K562 (cell line): ENCODE measurements at regions not wholly inside any gene's neighbourhood (a gene's known extent, or its start where the extent isn't known, plus 50 kb on each side); places are given as distances from the start of the nearest gene placed in this dataset.

ENCODE experiments used
- ATAC-seq: fragments of 200-7000 bp; cut with Tn5 transposase; 3 replicates; pipeline ENCODE4 v1.9.1; 2020; ENCODE audit warnings: moderate library complexity
- BruUV-seq: library from RNA; stranded (reverse); fragments of 400-500 nt; replicated peaks from 2 replicates; lab custom pipeline; 2021; lab: Mats Ljungman, UMichigan
- CTCF ChIA-PET: fragments of 300-600 bp; formaldehyde crosslinking; extraction: SDS; loops from one replicate; lab custom pipeline; 2021; ENCODE audit warnings: low intra/inter-chr PET ratio; lab: Yijun Ruan, JAX
- POLR2A ChIA-PET: fragments of 300-600, 350-650 bp; sonication (Branson Sonifier 250); formaldehyde crosslinking; extraction: SDS; loops from one replicate; lab custom pipeline; 2021; ENCODE audit warnings: antibody characterized with exemption, inconsistent platforms; lab: Yijun Ruan, JAX
- DNase-seq, 4 experiments: peaks; one replicate each; pipeline versions ENCODE4 v3.0.0 to v3.0.0-alpha.2; 2011 to 2018; ENCODE audit warnings: low spot score in 3 of 4, mixed read lengths in 3 of 4; ENCODE audit errors: extremely low read depth in 1 of 4
- FAIRE-seq: peaks from 2 replicates; lab custom pipeline; 2011; peaks lifted over from hg19 to GRCh38; lab: Jason Lieb, UNC
- H2AFZ ChIP-seq: 2 replicates; pipeline ENCODE4 v1.6.0; 2011; ENCODE audit warnings: low read depth, low read length, control low read depth, inconsistent platforms
- H3K27ac ChIP-seq: fragments of 200-600 bp; 3 replicates; pipeline ENCODE4 v1.8.0; 2011; ENCODE audit warnings: low read depth, mild to moderate bottlenecking, control low read depth, inconsistent platforms, low read length, moderate library complexity, mixed read lengths; ENCODE audit errors: extremely low read depth
- H3K27me3 ChIP-seq, 2 experiments: fragments of 300-600 bp in 1 of 2; 2 replicates in 1 of 2; 3 replicates in 1 of 2; pipeline versions ENCODE4 v1.6.0 to v1.8.0; 2011; ENCODE audit warnings: inconsistent platforms in 2 of 2, low read length in 2 of 2, mild to moderate bottlenecking in 1 of 2, mixed read lengths in 1 of 2, moderate library complexity in 1 of 2; ENCODE audit not compliant: control insufficient read depth in 2 of 2, insufficient read depth in 2 of 2
- H3K36me3 ChIP-seq: fragments of 300-600 bp; 3 replicates; pipeline ENCODE4 v1.8.0; 2011; ENCODE audit warnings: mild to moderate bottlenecking, low read length, inconsistent platforms; ENCODE audit not compliant: control insufficient read depth, insufficient read depth
- H3K4me1 ChIP-seq, 2 experiments: fragments of 200-600 bp in 1 of 2; replicated peaks in 1 of 2; 2 replicates in 1 of 2; 3 replicates in 1 of 2; pipeline versions ENCODE4 v1.5.1 to v1.8.0; 2011; ENCODE audit warnings: inconsistent platforms in 2 of 2, low read length in 2 of 2, mild to moderate bottlenecking in 1 of 2, mixed read lengths in 1 of 2, moderate library complexity in 1 of 2; ENCODE audit not compliant: control insufficient read depth in 2 of 2, insufficient read depth in 2 of 2
- H3K4me2 ChIP-seq: 2 replicates; pipeline ENCODE4 v1.6.1; 2011; ENCODE audit warnings: low read length, control low read depth, inconsistent platforms, mixed read lengths; ENCODE audit not compliant: insufficient read depth
- H3K4me3 ChIP-seq: fragments of 200-600 bp; sonication (generic), shearing (Covaris generic); 2 replicates; pipeline ENCODE4 v1.5.1; 2016; ENCODE audit warnings: control low read depth, inconsistent platforms
- H3K79me2 ChIP-seq: fragments of 200-600 bp; 3 replicates; pipeline ENCODE4 v1.8.0; 2011; ENCODE audit warnings: low read length, inconsistent platforms; ENCODE audit not compliant: control insufficient read depth, insufficient read depth
- H3K9ac ChIP-seq, 2 experiments: 2 replicates each; pipeline versions ENCODE4 v1.6.0 to v1.6.1; 2011; ENCODE audit warnings: low read depth in 2 of 2, low read length in 2 of 2, control low read depth in 1 of 2, inconsistent platforms in 1 of 2, mild to moderate bottlenecking in 1 of 2, mixed read lengths in 1 of 2; ENCODE audit not compliant: insufficient read depth in 1 of 2
- H3K9me1 ChIP-seq: one replicate; pipeline ENCODE4 v1.6.0; 2011; ENCODE audit warnings: inconsistent platforms, mild to moderate bottlenecking, low read length, moderate library complexity; ENCODE audit not compliant: control insufficient read depth, insufficient read depth
- H3K9me3 ChIP-seq: replicated peaks from 2 replicates; pipeline ENCODE4 v1.5.1; 2011; ENCODE audit warnings: low read depth, low read length, inconsistent platforms; ENCODE audit not compliant: control insufficient read depth, insufficient read depth
- H4K20me1 ChIP-seq: replicated peaks from 2 replicates; pipeline ENCODE4 v1.6.1; 2011; ENCODE audit warnings: low read length, inconsistent platforms, mixed read lengths; ENCODE audit not compliant: control insufficient read depth, insufficient read depth
- CTCF ChIP-seq, 3 experiments: IDR thresholded peaks in 2 of 3; conservative IDR thresholded peaks in 1 of 3; 2 replicates each; pipeline ENCODE4 v1.5.1; 2011 to 2012; ENCODE audit warnings: low read length in 3 of 3, mild to moderate bottlenecking in 3 of 3, control low read depth in 2 of 3, improper control_type of control experiment in 1 of 3, inconsistent platforms in 1 of 3, low read depth in 1 of 3, mixed read lengths in 1 of 3, moderate library complexity in 1 of 3; ENCODE audit not compliant: insufficient read depth in 2 of 3
- DPF2 ChIP-seq: fragments of 450-650 bp; IDR thresholded peaks from 2 replicates; pipeline ENCODE4 v1.6.1; 2016
- GATAD2B ChIP-seq: fragments of 450-650 bp; IDR thresholded peaks from 2 replicates; pipeline ENCODE4 v1.6.1; 2017; ENCODE audit warnings: mild to moderate bottlenecking, borderline replicate concordance
- KLF13 ChIP-seq: fragments of 450-650 bp; IDR thresholded peaks from 2 replicates; pipeline ENCODE4 v1.6.1; 2016; ENCODE audit warnings: missing genetic modification characterization, low read depth, mild to moderate bottlenecking, missing compliant biosample characterization, moderate library complexity, borderline replicate concordance
- SREBF1 ChIP-seq: fragments of 150-350 bp; IDR thresholded peaks from 2 replicates; pipeline ENCODE4 v1.6.1; 2014; ENCODE audit warnings: antibody characterized with exemption, low read depth, low read length, borderline replicate concordance
- ZC3H4 ChIP-seq: sonication (generic); formaldehyde crosslinking; IDR thresholded peaks from 2 replicates; pipeline ENCODE4 v1.9.0; 2021; ENCODE audit warnings: missing genetic modification reagents, borderline replicate concordance
- WGBS: fragments of 100-300 bp; shearing (Covaris generic); methylation state at CpG from one replicate; pipeline ENCODE4 v1.1.6; 2016; ENCODE audit warnings: low coverage, mixed read lengths; ENCODE audit not compliant: insufficient coverage; ENCODE audit errors: missing lambda C conversion rate; 5-methylcytosine and 5-hydroxymethylcytosine counted together
- in situ Hi-C: fragments of 300-500 bp; cut with MboI; formaldehyde crosslinking; loops from 4 replicates; pipeline ENCODE4 v1.15.0; 2018; ENCODE audit warnings: inconsistent platforms, mixed read lengths
- intact Hi-C: fragments of 100-400 bp; cut with micrococcal nuclease; formaldehyde crosslinking; loops from 2 replicates; pipeline ENCODE4 v1.14.2; 2022
- TF ChIP-seq, protein P1 (sequence below), 2 experiments: fragments of 450-650 bp; formaldehyde crosslinking in 1 of 2; IDR thresholded peaks; 2 replicates each; pipeline versions ENCODE4 v1.4.0 to v1.6.1; 2014 to 2020; ENCODE audit warnings: mild to moderate bottlenecking in 2 of 2, borderline replicate concordance in 1 of 2, low read depth in 1 of 2

DNA sequence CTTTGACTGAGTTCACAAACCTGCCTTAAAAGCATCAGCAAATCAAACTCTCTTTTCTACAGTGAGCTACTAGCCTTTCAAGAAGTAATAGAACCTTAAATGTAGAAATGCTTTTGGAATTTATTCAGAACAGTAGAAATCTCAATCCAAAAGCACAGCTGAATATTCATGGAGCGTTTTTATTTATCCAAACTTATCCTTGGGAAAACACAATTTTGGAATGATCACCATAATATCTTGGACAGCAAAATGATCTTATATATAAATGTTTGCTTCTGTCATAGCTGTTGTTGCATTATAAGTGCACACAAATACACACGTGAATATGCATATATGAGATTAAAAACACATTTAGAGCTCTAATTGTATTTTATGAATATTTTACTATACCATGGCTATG, 747.3 kb upstream of the PIK3C3 start (continued):
- TF ChIP-seq, protein P1, sequence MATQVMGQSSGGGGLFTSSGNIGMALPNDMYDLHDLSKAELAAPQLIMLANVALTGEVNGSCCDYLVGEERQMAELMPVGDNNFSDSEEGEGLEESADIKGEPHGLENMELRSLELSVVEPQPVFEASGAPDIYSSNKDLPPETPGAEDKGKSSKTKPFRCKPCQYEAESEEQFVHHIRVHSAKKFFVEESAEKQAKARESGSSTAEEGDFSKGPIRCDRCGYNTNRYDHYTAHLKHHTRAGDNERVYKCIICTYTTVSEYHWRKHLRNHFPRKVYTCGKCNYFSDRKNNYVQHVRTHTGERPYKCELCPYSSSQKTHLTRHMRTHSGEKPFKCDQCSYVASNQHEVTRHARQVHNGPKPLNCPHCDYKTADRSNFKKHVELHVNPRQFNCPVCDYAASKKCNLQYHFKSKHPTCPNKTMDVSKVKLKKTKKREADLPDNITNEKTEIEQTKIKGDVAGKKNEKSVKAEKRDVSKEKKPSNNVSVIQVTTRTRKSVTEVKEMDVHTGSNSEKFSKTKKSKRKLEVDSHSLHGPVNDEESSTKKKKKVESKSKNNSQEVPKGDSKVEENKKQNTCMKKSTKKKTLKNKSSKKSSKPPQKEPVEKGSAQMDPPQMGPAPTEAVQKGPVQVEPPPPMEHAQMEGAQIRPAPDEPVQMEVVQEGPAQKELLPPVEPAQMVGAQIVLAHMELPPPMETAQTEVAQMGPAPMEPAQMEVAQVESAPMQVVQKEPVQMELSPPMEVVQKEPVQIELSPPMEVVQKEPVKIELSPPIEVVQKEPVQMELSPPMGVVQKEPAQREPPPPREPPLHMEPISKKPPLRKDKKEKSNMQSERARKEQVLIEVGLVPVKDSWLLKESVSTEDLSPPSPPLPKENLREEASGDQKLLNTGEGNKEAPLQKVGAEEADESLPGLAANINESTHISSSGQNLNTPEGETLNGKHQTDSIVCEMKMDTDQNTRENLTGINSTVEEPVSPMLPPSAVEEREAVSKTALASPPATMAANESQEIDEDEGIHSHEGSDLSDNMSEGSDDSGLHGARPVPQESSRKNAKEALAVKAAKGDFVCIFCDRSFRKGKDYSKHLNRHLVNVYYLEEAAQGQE (IDR thresholded peaks at IDR 0.05; ENCODE audit: borderline replicate concordance), result no peak
- TF ChIP-seq, protein P1 (CRISPR knock-in tag; IDR thresholded peaks at IDR 0.05; ENCODE audit: low read depth), result no peak
- no peak for TF ChIP-seq GATAD2B

GRCh38 chr18:41206341-41206830, 748.6 kb upstream of the PIK3C3 start:
- POLR2A ChIA-PET, result no interaction called here
- Histone ChIP-seq H3K4me1 (no peaks in the 10 kb centered on the region), H3K9me3 (no peaks in the 10 kb centered on the region), H3K27ac (no peak overlapping the region), H3K9me1 (no peaks in the 10 kb centered on the region), H4K20me1 (no peaks in the 10 kb centered on the region), H3K27me3 (no peaks in the 10 kb centered on the region), H3K36me3 (no peaks in the 10 kb centered on the region), H3K4me2 (no peak overlapping the region), H3K9ac (no peak overlapping the region), H3K4me3 (no peak overlapping the region), H3K79me2 (no peaks in the 10 kb centered on the region), H2AFZ (no peak overlapping the region)
- ATAC-seq (no peak), FAIRE-seq (no peak), DNase-seq (no peak)
- no TSS peak for BruUV-seq
- intact Hi-C loops (no loop called here), in situ Hi-C loops (no loop called here)
- 1% methylated on average over 4 of the region's 4 CpGs for WGBS
- CTCF ChIA-PET, result no interaction called here
- TF ChIP-seq KLF13 (tag) (no peak), CTCF (IDR thresholded peaks at IDR 0.05 in 2 of 3, conservative IDR thresholded peaks at IDR 0.05 in 1 of 3; ENCODE audit: insufficient read depth in 2 of 3, low read depth in 1 of 3, low read length in 3 of 3) (no peak), ZC3H4 (CRISPR knock-in tag) (no peak), SREBF1 (no peak), DPF2 (no peak)
